Spleen (tissue), 7 donors: ENCODE measurements at regions not wholly inside any gene's neighbourhood (a gene's known extent, or its start where the extent isn't known, plus 50 kb on each side); places are given as distances from the start of the nearest gene placed in this dataset.

Experiments used
- POLR2A ChIP-seq, 3 donors: fragments of 450-650 bp; IDR thresholded peaks; one replicate each; pipeline ENCODE4 v1.5.1; 2017; ENCODE audit warnings: antibody characterized with exemption in 3 of 3, mild to moderate bottlenecking in 1 of 3
- POLR2AphosphoS5 ChIP-seq, 3 donors: sonication (generic); formaldehyde crosslinking; IDR thresholded peaks; one replicate each; pipeline ENCODE4 v1.5.1; 2017; ENCODE audit warnings: antibody characterized with exemption in 3 of 3
- TF ChIP-seq, protein P1 (sequence below), 11 experiments: fragments of 200-600 bp in 7 of 11; fragments of 450-650 bp in 4 of 11; sonication (generic) in 4 of 11; IDR thresholded peaks in 8 of 11; conservative IDR thresholded peaks in 3 of 11; 1 replicate in 7 of 11; 2 replicates in 4 of 11; pipeline versions ENCODE4 v1.4.0 to v1.8.0; 2016 to 2021; ENCODE audit warnings: antibody characterized with exemption in 11 of 11, inconsistent platforms in 4 of 11, mild to moderate bottlenecking in 1 of 11
- donor health status: DM: no; HTN: no; CAD: no; lungs with moderate emphysema.
- donor health status: DM: no; HTN: no; CAD: no.
- donor health status: DM: no; HTN: no; CAD: no.

DNA sequence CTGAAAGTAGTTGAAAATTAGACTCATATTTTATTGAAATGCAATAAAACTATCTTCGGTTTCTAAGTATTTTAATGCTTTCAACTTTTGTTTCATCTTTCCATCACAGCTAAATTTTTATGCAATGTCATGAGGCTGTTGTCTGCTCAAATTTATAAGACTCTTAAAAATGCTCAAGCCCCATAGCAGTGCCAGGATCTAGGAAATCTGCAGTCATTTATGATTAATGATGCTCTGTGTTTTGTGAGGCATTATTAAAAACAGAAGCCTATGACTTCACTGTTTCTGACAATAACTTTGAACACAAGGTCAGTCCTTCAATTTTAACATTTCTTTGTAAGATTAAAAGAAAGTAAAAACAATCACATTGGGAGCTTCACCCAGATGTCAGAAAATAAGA, 112.5 kb downstream of the ALX1 start:
- TF ChIP-seq, protein P1, sequence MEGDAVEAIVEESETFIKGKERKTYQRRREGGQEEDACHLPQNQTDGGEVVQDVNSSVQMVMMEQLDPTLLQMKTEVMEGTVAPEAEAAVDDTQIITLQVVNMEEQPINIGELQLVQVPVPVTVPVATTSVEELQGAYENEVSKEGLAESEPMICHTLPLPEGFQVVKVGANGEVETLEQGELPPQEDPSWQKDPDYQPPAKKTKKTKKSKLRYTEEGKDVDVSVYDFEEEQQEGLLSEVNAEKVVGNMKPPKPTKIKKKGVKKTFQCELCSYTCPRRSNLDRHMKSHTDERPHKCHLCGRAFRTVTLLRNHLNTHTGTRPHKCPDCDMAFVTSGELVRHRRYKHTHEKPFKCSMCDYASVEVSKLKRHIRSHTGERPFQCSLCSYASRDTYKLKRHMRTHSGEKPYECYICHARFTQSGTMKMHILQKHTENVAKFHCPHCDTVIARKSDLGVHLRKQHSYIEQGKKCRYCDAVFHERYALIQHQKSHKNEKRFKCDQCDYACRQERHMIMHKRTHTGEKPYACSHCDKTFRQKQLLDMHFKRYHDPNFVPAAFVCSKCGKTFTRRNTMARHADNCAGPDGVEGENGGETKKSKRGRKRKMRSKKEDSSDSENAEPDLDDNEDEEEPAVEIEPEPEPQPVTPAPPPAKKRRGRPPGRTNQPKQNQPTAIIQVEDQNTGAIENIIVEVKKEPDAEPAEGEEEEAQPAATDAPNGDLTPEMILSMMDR (IDR thresholded peaks at IDR 0.05 in 8 of 11, conservative IDR thresholded peaks at IDR 0.05 in 3 of 11) = no peak
- no peak for TF ChIP-seq POLR2A (IDR thresholded peaks at IDR 0.05)
- no peak for TF ChIP-seq POLR2AphosphoS5 (IDR thresholded peaks at IDR 0.05)
